ENCODE measurements at regions not wholly inside any gene's neighbourhood (a gene's known extent, or its start where the extent isn't known, plus 50 kb on each side); places are given as distances from the start of the nearest gene placed in this dataset.

- Mint-ChIP-seq H3K4me1 (peaks cover 11 to 12% (median 12%) of the 10 kb centered on the region in 3 donors), H3K27ac (no peak overlapping the region), H3K4me3 (no peak overlapping the region), H3K27me3 (no peaks in the 10 kb centered on the region), H3K9me3 (peaks cover 0 to 17% (median 12%) of the 10 kb centered on the region in 3 donors), H3K36me3 (peaks cover 1% of the 10 kb centered on the region)
Measured at GRCh38 chr4:163651761-163652160, 157.3 kb downstream of the TMA16 start.

- H3K9me3 Mint-ChIP-seq, result peaks cover 3 to 17% (median 6%) of the 10 kb centered on the region in 3 donors
- H3K27me3 Mint-ChIP-seq, result no peaks in the 10 kb centered on the region
- no peak overlapping the region for H3K27ac Mint-ChIP-seq
- H3K4me3 Mint-ChIP-seq, result no peak overlapping the region
- H3K4me1 Mint-ChIP-seq, result peaks cover 14 to 18% (median 17%) of the 10 kb centered on the region in 3 donors
- peaks cover 3% of the 10 kb centered on the region for H3K36me3 Mint-ChIP-seq
Measured at GRCh38 chr4:163654621-163655020, 160.1 kb downstream of the TMA16 start.

- peaks cover 46 to 54% (median 53%) of the 10 kb centered on the region in 3 donors for H3K4me1 Mint-ChIP-seq
- H3K9me3 Mint-ChIP-seq, result peaks cover 3 to 17% (median 4%) of the 10 kb centered on the region in 3 donors
- H3K36me3 Mint-ChIP-seq, result peaks cover 3% of the 10 kb centered on the region
Measured at GRCh38 chr4:163660636-163661035, 166.1 kb downstream of the TMA16 start.

GRCh38 chr4:163662768-163663167 is 168.3 kb downstream of the TMA16 start:
- Mint-ChIP-seq H3K27me3 (no peaks in the 10 kb centered on the region), H3K27ac (peak overlapping the region; percentile 95 to 99 (median 97)), H3K36me3 (peaks cover under 1% of the 10 kb centered on the region), H3K9me3 (peaks cover 0 to 7% (median 4%) of the 10 kb centered on the region in 3 donors), H3K4me3 (peak overlapping the region; percentile 80 to 92 (median 84)), H3K4me1 (peaks cover 45 to 56% (median 55%) of the 10 kb centered on the region in 3 donors)

More at GRCh38 chr4:163660636-163661035, 166.1 kb downstream of the TMA16 start:
- Mint-ChIP-seq H3K27ac (peak overlapping the region in 2 of 3 donors; percentile 27 to 59), H3K27me3 (no peaks in the 10 kb centered on the region), H3K4me3 (peak overlapping the region in 1 of 4 donors; percentile 68)

GRCh38 chr4:163663454-163664225 is 169.2 kb downstream of the TMA16 start:
- no peaks in the 10 kb centered on the region for H3K27me3 Mint-ChIP-seq
- H3K4me1 Mint-ChIP-seq, result peaks cover 48 to 61% (median 59%) of the 10 kb centered on the region in 3 donors
- peaks cover 0 to 6% (median 2%) of the 10 kb centered on the region in 3 donors for H3K9me3 Mint-ChIP-seq
- H3K27ac Mint-ChIP-seq, result peak overlapping the region; percentile 95 to 99 (median 97)
- H3K4me3 Mint-ChIP-seq, result peak overlapping the region; percentile 72 to 95 (median 84)
- H3K36me3 Mint-ChIP-seq, result no peaks in the 10 kb centered on the region

- Mint-ChIP-seq H3K9me3 (peaks cover 0 to under 1% (median 0%) of the 10 kb centered on the region in 3 donors), H3K4me3 (peak overlapping the region; percentile 32 to 65 (median 42)), H3K36me3 (no peaks in the 10 kb centered on the region), H3K27me3 (no peaks in the 10 kb centered on the region), H3K4me1 (peaks cover 49 to 63% (median 61%) of the 10 kb centered on the region in 3 donors), H3K27ac (peak overlapping the region; percentile 75 to 94 (median 82))
Measured at GRCh38 chr4:163665101-163665500, 170.6 kb downstream of the TMA16 start.

GRCh38 chr4:163665521-163666331 is 171.2 kb downstream of the TMA16 start:
- H3K27ac Mint-ChIP-seq, result peak overlapping the region; percentile 75 to 94 (median 82)
- no peaks in the 10 kb centered on the region for H3K36me3 Mint-ChIP-seq
- H3K9me3 Mint-ChIP-seq, result no peaks in the 10 kb centered on the region
- peak overlapping the region; percentile 32 to 94 (median 42) for H3K4me3 Mint-ChIP-seq
- peaks cover 51 to 67% (median 63%) of the 10 kb centered on the region in 3 donors for H3K4me1 Mint-ChIP-seq
- H3K27me3 Mint-ChIP-seq, result no peaks in the 10 kb centered on the region

GRCh38 chr4:163666332-163666873 is 171.9 kb downstream of the TMA16 start:
- Mint-ChIP-seq H3K27ac (peak overlapping the region; percentile 75 to 92 (median 82)), H3K27me3 (no peaks in the 10 kb centered on the region), H3K4me1 (peaks cover 50 to 67% (median 63%) of the 10 kb centered on the region in 3 donors), H3K4me3 (peak overlapping the region; percentile 49 to 94 (median 78)), H3K9me3 (no peaks in the 10 kb centered on the region), H3K36me3 (no peaks in the 10 kb centered on the region)

- peak overlapping the region in 2 of 4 donors; percentile 1 to 47 for H3K4me3 Mint-ChIP-seq
- H3K4me1 Mint-ChIP-seq, result peaks cover 31 to 51% (median 34%) of the 10 kb centered on the region in 3 donors
- H3K36me3 Mint-ChIP-seq, result peaks cover 3% of the 10 kb centered on the region
- H3K27ac Mint-ChIP-seq, result peak overlapping the region in 1 of 3 donors; percentile 31
- H3K27me3 Mint-ChIP-seq, result no peaks in the 10 kb centered on the region
- no peaks in the 10 kb centered on the region for H3K9me3 Mint-ChIP-seq
Measured at GRCh38 chr4:163672751-163673150, 178.3 kb downstream of the TMA16 start.

- peak overlapping the region; percentile 10 to 58 (median 17) for H3K27ac Mint-ChIP-seq
- peaks cover 27 to 46% (median 30%) of the 10 kb centered on the region in 3 donors for H3K4me1 Mint-ChIP-seq
- H3K27me3 Mint-ChIP-seq, result no peaks in the 10 kb centered on the region
- H3K9me3 Mint-ChIP-seq, result no peaks in the 10 kb centered on the region
- peaks cover 3% of the 10 kb centered on the region for H3K36me3 Mint-ChIP-seq
- peak overlapping the region; percentile 2 to 82 (median 46) for H3K4me3 Mint-ChIP-seq
Measured at GRCh38 chr4:163673848-163674697, 179.6 kb downstream of the TMA16 start.

- H3K4me3 Mint-ChIP-seq, result peak overlapping the region in 1 of 4 donors; percentile 78
- H3K36me3 Mint-ChIP-seq, result peaks cover 3% of the 10 kb centered on the region
- no peak overlapping the region for H3K27ac Mint-ChIP-seq
- no peaks in the 10 kb centered on the region for H3K27me3 Mint-ChIP-seq
- peaks cover 14 to 23% (median 18%) of the 10 kb centered on the region in 3 donors for H3K4me1 Mint-ChIP-seq
- H3K9me3 Mint-ChIP-seq, result no peaks in the 10 kb centered on the region
Measured at GRCh38 chr4:163679189-163679588, 184.7 kb downstream of the TMA16 start.

GRCh38 chr4:163680386-163681098 is 186.1 kb downstream of the TMA16 start:
- Mint-ChIP-seq H3K4me3 (peak overlapping the region in 1 of 4 donors; percentile 29), H3K36me3 (peaks cover 3% of the 10 kb centered on the region), H3K4me1 (peaks cover 13 to 19% (median 14%) of the 10 kb centered on the region in 3 donors), H3K9me3 (no peaks in the 10 kb centered on the region), H3K27me3 (no peaks in the 10 kb centered on the region), H3K27ac (no peak overlapping the region)

- H3K36me3 Mint-ChIP-seq, result peaks cover 3% of the 10 kb centered on the region
- peaks cover 13 to 19% (median 14%) of the 10 kb centered on the region in 3 donors for H3K4me1 Mint-ChIP-seq
- H3K27ac Mint-ChIP-seq, result no peak overlapping the region
- peak overlapping the region in 1 of 4 donors; percentile 29 for H3K4me3 Mint-ChIP-seq
- no peaks in the 10 kb centered on the region for H3K9me3 Mint-ChIP-seq
- peaks cover 1% of the 10 kb centered on the region for H3K27me3 Mint-ChIP-seq
Measured at GRCh38 chr4:163681208-163681821, 186.8 kb downstream of the TMA16 start.
